SK-N-SH treated with all-trans-retinoic acid at 6 μM for 48 hours (cell line): ENCODE measurements at regions not wholly inside any gene's neighbourhood (a gene's known extent, or its start where the extent isn't known, plus 50 kb on each side); places are given as distances from the start of the nearest gene placed in this dataset.

Experiments
- RARB ChIP-seq: fragments of 250-450 bp; sonication (Bioruptor Pico); IDR thresholded peaks from 2 replicates; pipeline ENCODE4 v1.8.0; 2021; ENCODE audit warnings: mild to moderate bottlenecking, moderate library complexity
- TCF4 ChIP-seq: fragments of 250-450 bp; sonication (Bioruptor Pico); IDR thresholded peaks from 2 replicates; pipeline ENCODE4 v1.8.0; 2021; ENCODE audit warnings: mild to moderate bottlenecking, moderate library complexity, borderline replicate concordance
- TOX ChIP-seq: fragments of 250-450 bp; sonication (Bioruptor Pico); IDR thresholded peaks from 2 replicates; pipeline ENCODE4 v1.8.0; 2021; ENCODE audit warnings: mild to moderate bottlenecking, moderate library complexity, borderline replicate concordance
- ZC3H10 ChIP-seq: fragments of 250-450 bp; sonication (Bioruptor Pico); IDR thresholded peaks from 2 replicates; pipeline ENCODE4 v1.5.1; 2021; ENCODE audit warnings: mild to moderate bottlenecking, moderate library complexity
- ZFP3 ChIP-seq: fragments of 250-450 bp; sonication (Bioruptor Pico); IDR thresholded peaks from 2 replicates; pipeline ENCODE4 v1.5.0; 2020; ENCODE audit warnings: mild to moderate bottlenecking, moderate library complexity
- ZNF565 ChIP-seq: fragments of 450-650 bp; formaldehyde crosslinking; conservative IDR thresholded peaks from 2 replicates; pipeline ENCODE4 v1.5.0; 2020; ENCODE audit warnings: low read depth, mild to moderate bottlenecking, moderate library complexity
- TF ChIP-seq, protein P1 (sequence below): fragments of 250-450 bp; sonication (Bioruptor Pico); IDR thresholded peaks from 2 replicates; pipeline ENCODE4 v1.5.1; 2020; ENCODE audit warnings: low read depth, mild to moderate bottlenecking, moderate library complexity
- TF ChIP-seq, protein P2 (sequence below): fragments of 250-450 bp; sonication (Bioruptor Pico); IDR thresholded peaks from 2 replicates; pipeline ENCODE4 v1.8.0; 2020; ENCODE audit warnings: mild to moderate bottlenecking, moderate library complexity, borderline replicate concordance

DNA sequence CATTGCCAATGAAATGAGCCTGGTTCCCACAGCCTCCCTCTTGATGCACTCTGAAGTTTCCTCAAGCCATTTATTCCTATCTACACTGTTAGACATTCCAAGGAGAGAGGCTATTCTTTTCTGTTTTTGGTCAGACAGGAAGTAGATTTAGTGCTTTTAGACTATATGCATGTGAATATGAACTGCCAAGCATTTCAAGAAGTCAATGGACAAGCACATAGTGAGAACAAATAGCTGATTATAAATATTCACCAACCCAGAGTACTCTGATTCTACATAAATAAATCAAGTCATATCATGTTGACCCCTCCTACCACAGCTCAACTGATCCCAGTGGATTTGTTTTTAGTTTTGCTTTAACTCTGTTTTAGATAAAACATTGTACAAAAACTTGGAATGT is 412.5 kb upstream of the RARB start:
- TF ChIP-seq, protein P1, sequence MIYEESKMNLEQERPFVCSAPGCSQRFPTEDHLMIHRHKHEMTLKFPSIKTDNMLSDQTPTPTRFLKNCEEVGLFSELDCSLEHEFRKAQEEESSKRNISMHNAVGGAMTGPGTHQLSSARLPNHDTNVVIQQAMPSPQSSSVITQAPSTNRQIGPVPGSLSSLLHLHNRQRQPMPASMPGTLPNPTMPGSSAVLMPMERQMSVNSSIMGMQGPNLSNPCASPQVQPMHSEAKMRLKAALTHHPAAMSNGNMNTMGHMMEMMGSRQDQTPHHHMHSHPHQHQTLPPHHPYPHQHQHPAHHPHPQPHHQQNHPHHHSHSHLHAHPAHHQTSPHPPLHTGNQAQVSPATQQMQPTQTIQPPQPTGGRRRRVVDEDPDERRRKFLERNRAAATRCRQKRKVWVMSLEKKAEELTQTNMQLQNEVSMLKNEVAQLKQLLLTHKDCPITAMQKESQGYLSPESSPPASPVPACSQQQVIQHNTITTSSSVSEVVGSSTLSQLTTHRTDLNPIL (CRISPR knock-in tag): no peak
- TF ChIP-seq ZNF565 (CRISPR knock-in tag): no peak
- no peak for TF ChIP-seq TCF4 (CRISPR knock-in tag)
- TF ChIP-seq ZC3H10 (CRISPR knock-in tag): no peak
- TF ChIP-seq ZFP3: no peak
- TF ChIP-seq TOX (CRISPR knock-in tag): no peak
- TF ChIP-seq, protein P2, sequence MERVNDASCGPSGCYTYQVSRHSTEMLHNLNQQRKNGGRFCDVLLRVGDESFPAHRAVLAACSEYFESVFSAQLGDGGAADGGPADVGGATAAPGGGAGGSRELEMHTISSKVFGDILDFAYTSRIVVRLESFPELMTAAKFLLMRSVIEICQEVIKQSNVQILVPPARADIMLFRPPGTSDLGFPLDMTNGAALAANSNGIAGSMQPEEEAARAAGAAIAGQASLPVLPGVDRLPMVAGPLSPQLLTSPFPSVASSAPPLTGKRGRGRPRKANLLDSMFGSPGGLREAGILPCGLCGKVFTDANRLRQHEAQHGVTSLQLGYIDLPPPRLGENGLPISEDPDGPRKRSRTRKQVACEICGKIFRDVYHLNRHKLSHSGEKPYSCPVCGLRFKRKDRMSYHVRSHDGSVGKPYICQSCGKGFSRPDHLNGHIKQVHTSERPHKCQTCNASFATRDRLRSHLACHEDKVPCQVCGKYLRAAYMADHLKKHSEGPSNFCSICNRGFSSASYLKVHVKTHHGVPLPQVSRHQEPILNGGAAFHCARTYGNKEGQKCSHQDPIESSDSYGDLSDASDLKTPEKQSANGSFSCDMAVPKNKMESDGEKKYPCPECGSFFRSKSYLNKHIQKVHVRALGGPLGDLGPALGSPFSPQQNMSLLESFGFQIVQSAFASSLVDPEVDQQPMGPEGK (CRISPR knock-in tag): no peak
- TF ChIP-seq RARB (CRISPR knock-in tag): no peak
